CD4-positive, CD25-positive, alpha-beta regulatory T cell (primary cell): ENCODE measurements at regions not wholly inside any gene's neighbourhood (a gene's known extent, or its start where the extent isn't known, plus 50 kb on each side); places are given as distances from the start of the nearest gene placed in this dataset.
A peak's percentile ranks its signal among the peaks of the same experiment; 100 is the strongest.

Experiments
- ATAC-seq, 2 donors: fragments of 150-1000 bp; cut with Tn5 transposase; one replicate each; pipeline ENCODE4 v1.10.0; 2021; ENCODE audit warnings: low read depth in 2 of 2, moderate number of reproducible peaks in 2 of 2, moderate library complexity in 1 of 2
- DNase-seq, 3 donors: peaks; one replicate each; pipeline versions ENCODE4 v3.0.0 to v3.0.0-alpha.2; 2012 to 2022; ENCODE audit warnings: mixed read lengths in 1 of 3
- H3K27ac ChIP-seq: one replicate; pipeline ENCODE4 v1.7.0; 2013; ENCODE audit warnings: mild to moderate bottlenecking, low read length; ENCODE audit not compliant: insufficient read depth, poor library complexity, severe bottlenecking
- H3K27me3 ChIP-seq: one replicate; pipeline ENCODE4 v1.7.0; 2013; ENCODE audit warnings: low read length; ENCODE audit not compliant: control insufficient read depth, insufficient read depth
- H3K36me3 ChIP-seq: one replicate; pipeline ENCODE4 v1.7.0; 2013; ENCODE audit warnings: mild to moderate bottlenecking, low read length, moderate library complexity; ENCODE audit not compliant: control insufficient read depth, insufficient read depth
- H3K4me1 ChIP-seq: 2 replicates; pipeline ENCODE4 v1.7.0; 2013; ENCODE audit warnings: mild to moderate bottlenecking, low read length; ENCODE audit not compliant: insufficient read depth, control insufficient read depth, poor library complexity, severe bottlenecking
- H3K4me3 ChIP-seq: one replicate; pipeline ENCODE4 v1.7.0; 2013; ENCODE audit warnings: low read depth, mild to moderate bottlenecking, low read length, moderate library complexity
- H3K9me3 ChIP-seq, 2 experiments: 1 replicate in 1 of 2; 2 replicates in 1 of 2; pipeline ENCODE4 v1.7.0; 2013; ENCODE audit warnings: low read length in 2 of 2, mild to moderate bottlenecking in 1 of 2, moderate library complexity in 1 of 2; ENCODE audit not compliant: control insufficient read depth in 2 of 2
- H3K27ac Mint-ChIP-seq, 3 donors: one replicate each; pipeline ENCODE4 v1.8.0; 2020 to 2022; ENCODE audit warnings: mild to moderate bottlenecking in 3 of 3, mixed read lengths in 3 of 3, moderate library complexity in 2 of 3
- H3K27me3 Mint-ChIP-seq: one replicate; pipeline ENCODE4 v1.8.0; 2022; ENCODE audit warnings: mild to moderate bottlenecking, mixed read lengths
- H3K36me3 Mint-ChIP-seq: one replicate; pipeline ENCODE4 v1.8.0; 2020; ENCODE audit warnings: mixed read lengths
- H3K4me1 Mint-ChIP-seq, 4 donors: one replicate each; pipeline ENCODE4 v1.8.0; 2020 to 2022; ENCODE audit warnings: mixed read lengths in 4 of 4, mild to moderate bottlenecking in 1 of 4
- H3K4me3 Mint-ChIP-seq, 4 donors: one replicate each; pipeline ENCODE4 v1.8.0; 2020 to 2022; ENCODE audit warnings: mild to moderate bottlenecking in 4 of 4, mixed read lengths in 4 of 4, moderate library complexity in 3 of 4
- H3K9me3 Mint-ChIP-seq, 7 donors: one replicate each; pipeline ENCODE4 v1.8.0; 2020 to 2022; ENCODE audit warnings: mixed read lengths in 7 of 7, mild to moderate bottlenecking in 3 of 7, moderate library complexity in 2 of 7

DNA sequence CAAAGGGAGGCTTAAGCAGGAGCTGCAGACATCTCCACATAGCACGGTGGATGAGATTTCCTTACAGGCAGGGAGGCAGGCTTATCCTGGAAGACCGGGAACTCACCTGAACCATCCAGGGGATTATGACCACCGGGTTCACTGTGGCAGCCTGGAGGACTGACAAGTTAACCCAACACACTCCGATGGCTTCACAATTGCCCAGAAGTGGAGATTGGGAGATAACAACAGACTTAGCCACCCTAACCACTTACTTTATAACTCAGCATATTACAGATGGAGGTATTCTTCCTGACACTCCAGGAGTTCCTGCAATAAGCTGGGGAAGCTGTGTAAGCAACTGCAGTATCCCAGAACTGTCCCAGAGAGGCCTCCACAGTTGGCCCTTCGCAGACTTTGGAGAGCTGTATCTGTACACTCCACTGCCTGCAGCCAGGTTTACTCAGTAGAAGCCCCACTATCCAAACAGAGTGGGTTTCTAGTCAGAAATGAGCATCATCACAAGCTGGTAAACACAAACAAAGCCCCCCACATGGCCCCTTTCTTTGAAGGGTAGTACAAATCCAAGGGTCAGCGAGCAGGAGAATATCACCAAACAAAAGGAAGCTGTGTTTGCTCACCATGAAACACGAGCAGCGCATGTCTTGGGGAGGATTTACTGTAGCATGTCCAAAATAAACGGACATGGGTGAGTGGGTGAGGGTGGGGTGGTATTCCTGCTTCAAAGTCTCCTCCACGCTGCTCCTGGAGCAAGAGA is 462.2 kb downstream of the RASEF start:
- DNase-seq (no peak), ATAC-seq (no peak)
- Mint-ChIP-seq H3K4me1 (no peaks in the 10 kb centered on the region), H3K4me3 (no peak overlapping the region), H3K27me3 (no peaks in the 10 kb centered on the region), H3K36me3 (no peaks in the 10 kb centered on the region), H3K9me3 (peaks cover 0 to 6% (median 0%) of the 10 kb centered on the region in 7 donors), H3K27ac (no peak overlapping the region)
- Histone ChIP-seq H3K27ac (no peak overlapping the region), H3K4me3 (no peak overlapping the region), H3K27me3 (no peaks in the 10 kb centered on the region), H3K4me1 (no peaks in the 10 kb centered on the region), H3K36me3 (no peaks in the 10 kb centered on the region), H3K9me3 (no peaks in the 10 kb centered on the region)

DNA sequence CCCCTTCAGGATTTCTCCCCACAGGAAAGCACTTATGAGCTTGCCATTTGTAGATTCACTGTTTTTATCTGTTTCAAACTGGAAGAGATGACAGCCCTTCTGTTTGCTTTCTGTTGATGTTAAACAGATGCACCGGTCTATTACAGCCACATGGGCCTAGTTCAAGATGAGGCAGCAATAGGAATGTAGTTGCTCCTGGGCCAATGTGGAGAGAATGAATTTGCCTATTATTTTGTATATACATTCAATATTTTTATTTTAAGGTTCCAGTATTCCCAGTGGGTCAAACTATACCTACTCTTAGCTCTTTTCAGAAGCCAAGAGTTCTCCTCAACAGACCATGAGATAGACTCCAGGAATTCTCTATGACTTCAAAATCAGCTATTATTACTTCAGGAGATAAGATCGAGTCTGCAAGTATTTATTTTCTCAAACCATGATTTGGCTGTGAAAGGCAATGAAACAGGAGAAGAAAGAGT is 461.6 kb downstream of the RASEF start:
- Histone ChIP-seq H3K4me3 (no peak overlapping the region), H3K27me3 (no peaks in the 10 kb centered on the region), H3K9me3 (no peaks in the 10 kb centered on the region), H3K36me3 (no peaks in the 10 kb centered on the region), H3K27ac (no peak overlapping the region), H3K4me1 (no peaks in the 10 kb centered on the region)
- no peak overlapping the region for H3K4me3 Mint-ChIP-seq
- H3K36me3 Mint-ChIP-seq, result no peaks in the 10 kb centered on the region
- DNase-seq, result no peak
- H3K27ac Mint-ChIP-seq, result no peak overlapping the region
- no peaks in the 10 kb centered on the region for H3K4me1 Mint-ChIP-seq
- no peak for ATAC-seq
- no peaks in the 10 kb centered on the region for H3K27me3 Mint-ChIP-seq
- H3K9me3 Mint-ChIP-seq, result peaks cover 0 to 6% (median 0%) of the 10 kb centered on the region in 7 donors

DNA sequence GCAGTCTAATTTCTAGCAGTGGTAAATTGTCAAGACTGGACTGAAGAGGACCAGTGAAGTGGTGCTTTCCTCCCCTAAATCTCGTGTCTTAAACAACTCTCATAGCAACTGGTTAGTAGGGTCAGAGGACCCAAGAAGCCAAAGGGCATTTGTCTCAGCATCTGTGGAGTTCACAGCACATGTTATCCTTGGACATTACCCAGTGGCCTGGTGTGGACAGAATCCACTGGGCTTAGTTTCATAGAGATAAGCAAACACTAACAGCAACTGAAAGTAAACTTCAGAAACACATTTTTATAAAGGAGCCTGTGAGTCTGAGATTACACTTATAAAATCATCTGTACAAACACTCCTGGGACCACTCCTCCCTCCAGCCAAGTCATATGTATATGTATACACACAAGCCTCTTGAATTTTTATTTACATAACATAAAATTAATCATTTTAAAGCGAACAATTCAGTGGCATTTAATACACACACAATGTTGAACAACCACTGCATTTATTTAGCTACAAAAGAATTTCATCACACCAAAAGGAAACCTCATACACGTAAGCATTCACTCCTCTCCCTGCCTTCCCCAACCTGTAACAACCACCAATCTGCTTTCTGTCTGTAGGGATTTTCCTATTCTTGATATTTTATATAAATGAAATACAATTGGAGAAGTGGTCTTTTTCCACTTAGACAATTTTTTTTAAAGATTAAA is 457.8 kb downstream of the RASEF start:
- no peaks in the 10 kb centered on the region for H3K36me3 ChIP-seq
- Mint-ChIP-seq H3K27ac (no peak overlapping the region), H3K36me3 (no peaks in the 10 kb centered on the region), H3K9me3 (peaks cover 0 to 6% (median 1%) of the 10 kb centered on the region in 7 donors), H3K4me1 (peaks cover 0 to 6% (median 0%) of the 10 kb centered on the region in 4 donors), H3K4me3 (no peak overlapping the region), H3K27me3 (no peaks in the 10 kb centered on the region)
- ATAC-seq (no peak), DNase-seq (no peak)
- H3K4me3 ChIP-seq, result no peak overlapping the region
- H3K9me3 ChIP-seq, result no peaks in the 10 kb centered on the region
- H3K4me1 ChIP-seq, result no peaks in the 10 kb centered on the region
- no peaks in the 10 kb centered on the region for H3K27me3 ChIP-seq
- no peak overlapping the region for H3K27ac ChIP-seq

DNA sequence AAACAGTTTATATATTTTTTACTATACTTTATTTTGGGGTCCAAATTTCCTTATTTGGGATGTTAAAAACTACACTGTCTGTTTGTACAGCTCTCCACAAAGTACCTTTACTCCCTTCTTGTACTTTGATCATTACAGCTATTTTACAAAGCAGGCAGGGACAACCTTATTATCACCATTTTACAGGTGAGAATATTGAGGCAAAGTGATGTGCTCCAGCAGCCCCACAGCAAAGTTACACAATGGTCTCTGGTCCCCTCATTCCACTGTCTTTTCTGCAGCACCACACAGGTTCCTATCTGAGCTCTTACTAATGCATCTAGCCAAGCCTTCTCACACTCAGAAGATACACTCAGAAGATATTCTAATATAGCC is 457.3 kb downstream of the RASEF start:
- Mint-ChIP-seq H3K4me3 (no peak overlapping the region), H3K36me3 (no peaks in the 10 kb centered on the region), H3K27me3 (no peaks in the 10 kb centered on the region), H3K9me3 (peaks cover 0 to 6% (median 1%) of the 10 kb centered on the region in 7 donors), H3K27ac (no peak overlapping the region), H3K4me1 (peaks cover 0 to 6% (median 0%) of the 10 kb centered on the region in 4 donors)
- Histone ChIP-seq H3K9me3 (no peaks in the 10 kb centered on the region), H3K4me3 (no peak overlapping the region), H3K27me3 (no peaks in the 10 kb centered on the region), H3K27ac (no peak overlapping the region), H3K4me1 (no peaks in the 10 kb centered on the region), H3K36me3 (no peaks in the 10 kb centered on the region)
- no peak for DNase-seq
- no peak for ATAC-seq

DNA sequence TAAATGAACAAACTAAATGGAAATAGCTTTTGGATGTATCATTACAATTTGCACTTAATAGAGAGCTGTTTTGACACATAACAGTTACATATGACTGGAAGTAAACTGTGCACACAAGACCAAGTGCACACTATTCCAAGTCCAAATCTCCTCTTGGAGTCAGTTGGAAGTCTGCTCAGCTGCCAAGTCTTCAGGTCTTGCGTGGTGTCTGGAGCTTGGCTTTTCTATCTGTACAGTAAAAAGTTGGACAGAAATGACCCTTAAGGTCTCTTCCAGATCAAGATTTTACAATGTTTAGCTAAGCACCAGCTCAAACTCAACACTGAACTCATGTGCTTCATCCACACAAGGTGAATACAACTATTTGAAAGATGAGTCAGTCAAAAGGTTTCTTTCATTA is 456.9 kb downstream of the RASEF start:
- ATAC-seq (no peak), DNase-seq (no peak)
- Mint-ChIP-seq H3K9me3 (peaks cover 0 to 6% (median 1%) of the 10 kb centered on the region in 7 donors), H3K27me3 (no peaks in the 10 kb centered on the region), H3K36me3 (no peaks in the 10 kb centered on the region), H3K27ac (no peak overlapping the region), H3K4me1 (peaks cover 0 to 6% (median 0%) of the 10 kb centered on the region in 4 donors), H3K4me3 (no peak overlapping the region)
- Histone ChIP-seq H3K27ac (no peak overlapping the region), H3K27me3 (no peaks in the 10 kb centered on the region), H3K4me1 (no peaks in the 10 kb centered on the region), H3K36me3 (no peaks in the 10 kb centered on the region), H3K9me3 (no peaks in the 10 kb centered on the region), H3K4me3 (no peak overlapping the region)

DNA sequence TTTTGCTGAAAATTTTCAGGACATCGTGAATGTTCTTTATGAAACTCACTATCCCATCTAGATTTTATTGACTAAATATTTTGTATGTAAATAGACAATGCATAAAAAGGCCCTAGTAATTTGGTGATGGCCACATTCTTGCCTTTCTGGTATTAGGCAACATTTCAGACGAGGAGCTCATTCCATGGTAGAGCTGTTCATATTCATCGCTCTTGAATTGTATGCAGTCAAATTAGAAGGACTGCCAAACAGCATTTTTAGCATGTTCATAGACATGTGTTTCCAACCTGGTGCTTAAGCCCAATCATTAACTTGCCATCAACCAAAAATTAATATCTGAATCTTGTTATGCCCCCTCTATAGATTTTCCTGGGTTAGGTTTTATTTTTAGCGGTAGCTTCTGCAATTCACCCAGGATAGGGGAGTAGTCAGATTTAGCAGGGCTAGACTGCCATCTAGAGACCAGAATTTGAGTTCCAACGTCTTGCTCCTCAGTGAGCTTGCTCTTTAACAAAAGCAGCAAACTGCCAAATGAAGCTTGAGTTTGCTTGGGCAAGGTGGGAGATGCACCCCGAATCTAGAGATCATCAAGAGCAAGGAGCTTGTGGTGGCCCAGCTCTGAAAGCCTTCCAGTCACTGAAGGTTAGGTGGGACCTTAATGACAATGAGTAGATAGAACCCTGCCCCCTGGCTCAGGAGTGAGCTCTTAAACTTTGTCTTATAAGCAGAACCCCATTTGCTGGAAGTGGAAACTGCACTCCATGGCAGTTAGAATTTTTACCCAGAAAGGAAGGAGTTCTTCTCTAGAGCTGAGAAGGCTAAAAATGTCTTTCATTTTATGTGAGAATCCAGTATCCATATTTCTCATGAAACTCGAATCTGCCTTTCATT is 456.2 kb downstream of the RASEF start:
- Mint-ChIP-seq H3K27me3 (no peaks in the 10 kb centered on the region), H3K9me3 (peaks cover 0 to 6% (median 1%) of the 10 kb centered on the region in 7 donors), H3K36me3 (no peaks in the 10 kb centered on the region), H3K4me3 (no peak overlapping the region), H3K4me1 (peaks cover 0 to 6% (median 0%) of the 10 kb centered on the region in 4 donors), H3K27ac (no peak overlapping the region)
- Histone ChIP-seq H3K9me3 (no peaks in the 10 kb centered on the region), H3K36me3 (no peaks in the 10 kb centered on the region), H3K27ac (no peak overlapping the region), H3K4me3 (no peak overlapping the region), H3K27me3 (no peaks in the 10 kb centered on the region), H3K4me1 (no peaks in the 10 kb centered on the region)
- DNase-seq (peak in 1 of 3 donors; percentile 1), ATAC-seq (no peak)

DNA sequence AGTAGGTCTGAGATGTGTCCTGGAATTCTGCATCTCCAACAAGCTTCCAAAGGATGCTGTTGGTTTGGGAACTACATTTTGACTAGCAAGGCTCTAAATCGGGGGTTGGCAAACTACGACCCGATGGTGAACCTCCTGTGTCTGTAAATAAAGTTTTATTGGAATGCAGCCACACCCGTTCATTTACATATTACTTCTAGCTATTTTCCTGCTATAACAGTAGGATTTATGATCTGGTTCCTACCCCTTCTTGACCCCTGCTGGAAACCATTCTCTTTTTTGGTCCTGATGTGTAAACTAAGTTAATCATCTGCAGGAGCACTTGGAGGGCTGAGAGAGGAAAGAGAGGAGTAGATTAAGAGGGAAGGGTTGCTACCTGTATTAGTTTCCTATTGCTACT is 454.5 kb downstream of the RASEF start:
- Histone ChIP-seq H3K36me3 (no peaks in the 10 kb centered on the region), H3K4me3 (no peak overlapping the region), H3K27ac (no peak overlapping the region), H3K4me1 (no peaks in the 10 kb centered on the region), H3K27me3 (no peaks in the 10 kb centered on the region), H3K9me3 (no peaks in the 10 kb centered on the region)
- DNase-seq (no peak), ATAC-seq (no peak)
- Mint-ChIP-seq H3K4me3 (no peak overlapping the region), H3K4me1 (peaks cover 0 to 6% (median 0%) of the 10 kb centered on the region in 4 donors), H3K9me3 (peaks cover 0 to 9% (median under 1%) of the 10 kb centered on the region in 7 donors), H3K36me3 (no peaks in the 10 kb centered on the region), H3K27ac (no peak overlapping the region), H3K27me3 (no peaks in the 10 kb centered on the region)
